A549 (cell line): ENCODE measurements at regions not wholly inside any gene's neighbourhood (a gene's known extent, or its start where the extent isn't known, plus 50 kb on each side); places are given as distances from the start of the nearest gene placed in this dataset.

Source experiments
- BCL3 ChIP-seq: fragments of >200 bp; sonication (Bioruptor Twin); formaldehyde crosslinking; IDR thresholded peaks from 3 replicates; pipeline ENCODE4 v1.6.1; 2016
- CEBPB ChIP-seq, 2 experiments: fragments of >200 bp in 1 of 2; sonication (Bioruptor Twin) in 1 of 2; formaldehyde crosslinking in 1 of 2; IDR thresholded peaks; 2 replicates each; pipeline ENCODE4 v1.6.1; 2012 to 2016
- CHD2 ChIP-seq: fragments of 150-350 bp; IDR thresholded peaks from 2 replicates; pipeline ENCODE4 v1.6.1; 2014; ENCODE audit warnings: low read length; ENCODE audit not compliant: partially characterized antibody
- CTCF ChIP-seq: fragments of >200 bp; sonication (Bioruptor Twin); formaldehyde crosslinking; IDR thresholded peaks from 3 replicates; pipeline ENCODE4 v1.5.1; 2016
- EHMT2 ChIP-seq: fragments of 200-600 bp; sonication (generic); IDR thresholded peaks from 2 replicates; pipeline ENCODE4 v1.6.1; 2016; ENCODE audit warnings: antibody characterized with exemption, low read depth, mild to moderate bottlenecking, moderate library complexity
- EP300 ChIP-seq, 2 experiments: fragments of >200 bp; sonication (Bioruptor Twin); formaldehyde crosslinking; IDR thresholded peaks; 2 replicates in 1 of 2; 3 replicates in 1 of 2; pipeline ENCODE4 v1.6.1; 2016 to 2017
- HOXA7 ChIP-seq: fragments of 250-450 bp; sonication (Bioruptor Pico); IDR thresholded peaks from 2 replicates; pipeline ENCODE4 v1.5.0; 2020; ENCODE audit warnings: mild to moderate bottlenecking, moderate library complexity
- MYC ChIP-seq: IDR thresholded peaks from 2 replicates; pipeline ENCODE4 v1.6.1; 2012; ENCODE audit warnings: mild to moderate bottlenecking, inconsistent platforms, low read length, improper control_type of control experiment, borderline replicate concordance
- POLR2A ChIP-seq: IDR thresholded peaks from 2 replicates; pipeline ENCODE4 v1.6.1; 2012; ENCODE audit warnings: mild to moderate bottlenecking, low read length
- RAD21 ChIP-seq, 2 experiments: fragments of >200 bp in 1 of 2; sonication (Bioruptor Twin) in 1 of 2; formaldehyde crosslinking in 1 of 2; IDR thresholded peaks in 1 of 2; conservative IDR thresholded peaks in 1 of 2; 2 replicates in 1 of 2; 3 replicates in 1 of 2; pipeline ENCODE4 v1.6.1; 2012 to 2018; ENCODE audit warnings: inconsistent platforms in 1 of 2
- RFX5 ChIP-seq: fragments of 450-650 bp; IDR thresholded peaks from 2 replicates; pipeline ENCODE4 v1.7.1; 2014; ENCODE audit warnings: antibody characterized with exemption, mild to moderate bottlenecking, moderate library complexity
- ZNF302 ChIP-seq: fragments of 250-450 bp; sonication (Bioruptor Pico); IDR thresholded peaks from 2 replicates; pipeline ENCODE4 v1.9.0; 2021; ENCODE audit warnings: inconsistent platforms, mild to moderate bottlenecking, moderate library complexity

GRCh38 chr1:87212431-87213134 lies 116.1 kb upstream of the LMO4 start:
- no peak for TF ChIP-seq CEBPB (IDR thresholded peaks at IDR 0.05)
- no peak for TF ChIP-seq POLR2A
- TF ChIP-seq RFX5, result no peak
- no peak for TF ChIP-seq CTCF
- TF ChIP-seq HOXA7 (CRISPR knock-in tag), result no peak
- TF ChIP-seq CHD2, result no peak
- TF ChIP-seq EP300 (IDR thresholded peaks at IDR 0.05), result no peak
- no peak for TF ChIP-seq EHMT2
- TF ChIP-seq BCL3, result no peak
- no peak for TF ChIP-seq RAD21 (conservative IDR thresholded peaks at IDR 0.05 in 1 of 2, IDR thresholded peaks at IDR 0.05 in 1 of 2)
- TF ChIP-seq ZNF302 (CRISPR knock-in tag), result no peak
- no peak for TF ChIP-seq MYC
